ENCODE measurements at regions not wholly inside any gene's neighbourhood (a gene's known extent, or its start where the extent isn't known, plus 50 kb on each side); places are given as distances from the start of the nearest gene placed in this dataset.

DNA sequence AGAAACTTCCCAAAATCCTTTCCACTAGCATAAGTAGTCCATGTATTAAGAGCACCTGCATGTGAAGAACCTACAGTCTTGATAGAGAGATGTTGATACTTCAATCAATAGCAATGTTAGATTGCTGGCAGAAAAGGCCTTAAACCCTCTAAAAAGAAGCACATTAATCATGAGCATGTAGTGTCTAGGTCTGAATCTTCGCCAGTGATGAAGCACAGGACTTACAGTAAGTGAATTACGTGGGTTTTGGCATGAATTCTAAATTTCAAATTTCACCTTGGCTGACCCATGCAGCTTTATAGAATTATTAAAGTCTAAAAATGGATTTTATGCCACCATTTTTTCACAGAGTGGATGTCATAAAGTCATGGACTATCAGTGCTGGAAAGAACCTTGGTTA, 791.6 kb upstream of the NOVA1 start:
- intact Hi-C loops (cut with micrococcal nuclease; ENCODE audit: unreplicated experiment): no loop called here
- TF ChIP-seq, protein P1, sequence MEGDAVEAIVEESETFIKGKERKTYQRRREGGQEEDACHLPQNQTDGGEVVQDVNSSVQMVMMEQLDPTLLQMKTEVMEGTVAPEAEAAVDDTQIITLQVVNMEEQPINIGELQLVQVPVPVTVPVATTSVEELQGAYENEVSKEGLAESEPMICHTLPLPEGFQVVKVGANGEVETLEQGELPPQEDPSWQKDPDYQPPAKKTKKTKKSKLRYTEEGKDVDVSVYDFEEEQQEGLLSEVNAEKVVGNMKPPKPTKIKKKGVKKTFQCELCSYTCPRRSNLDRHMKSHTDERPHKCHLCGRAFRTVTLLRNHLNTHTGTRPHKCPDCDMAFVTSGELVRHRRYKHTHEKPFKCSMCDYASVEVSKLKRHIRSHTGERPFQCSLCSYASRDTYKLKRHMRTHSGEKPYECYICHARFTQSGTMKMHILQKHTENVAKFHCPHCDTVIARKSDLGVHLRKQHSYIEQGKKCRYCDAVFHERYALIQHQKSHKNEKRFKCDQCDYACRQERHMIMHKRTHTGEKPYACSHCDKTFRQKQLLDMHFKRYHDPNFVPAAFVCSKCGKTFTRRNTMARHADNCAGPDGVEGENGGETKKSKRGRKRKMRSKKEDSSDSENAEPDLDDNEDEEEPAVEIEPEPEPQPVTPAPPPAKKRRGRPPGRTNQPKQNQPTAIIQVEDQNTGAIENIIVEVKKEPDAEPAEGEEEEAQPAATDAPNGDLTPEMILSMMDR (conservative IDR thresholded peaks at IDR 0.05; ENCODE audit: low read depth, low read length): no peak
- no peak for TF ChIP-seq EZH2 (IDR thresholded peaks at IDR 0.05; ENCODE audit: borderline replicate concordance, low read depth, low read length, poor library complexity, severe bottlenecking)
- CTCF ChIA-PET: no interaction called here

GRCh38 chr14:27390155-27390554, 792.3 kb upstream of the NOVA1 start:
- POLR2A ChIA-PET (ENCODE audit: low non-redundant PET): no interaction called here
- H3K4me3 ChIP-seq (ENCODE audit: low read depth, low read length, poor library complexity, severe bottlenecking): no peak overlapping the region
- BruUV-seq (replicated peaks): no TSS peak
- H3K9me3 ChIP-seq (ENCODE audit: low read depth, low read length, poor library complexity, severe bottlenecking): no peaks in the 10 kb centered on the region
- TF ChIP-seq EZH2 (IDR thresholded peaks at IDR 0.05; ENCODE audit: borderline replicate concordance, low read depth, low read length, poor library complexity, severe bottlenecking): no peak
- TF ChIP-seq, protein P1 (conservative IDR thresholded peaks at IDR 0.05; ENCODE audit: low read depth, low read length): no peak
- no peak overlapping the region for H3K27ac ChIP-seq (ENCODE audit: low read depth, low read length, poor library complexity, severe bottlenecking)
- intact Hi-C loops (cut with micrococcal nuclease; ENCODE audit: unreplicated experiment): no loop called here
- H3K27me3 ChIP-seq (replicated peaks; ENCODE audit: insufficient read depth, low read depth, low read length, poor library complexity): no peaks in the 10 kb centered on the region
- H3K4me1 ChIP-seq (ENCODE audit: insufficient read depth, low read length, poor library complexity, severe bottlenecking): no peaks in the 10 kb centered on the region
- CTCF ChIA-PET: no interaction called here
- no peak for DNase-seq (ENCODE audit: low spot score)
- no peaks in the 10 kb centered on the region for H3K36me3 ChIP-seq (ENCODE audit: insufficient read depth, low read length, poor library complexity, severe bottlenecking)

More for the DNA sequence above, 791.6 kb upstream of the NOVA1 start:
- H3K27ac ChIP-seq (ENCODE audit: low read depth, low read length, poor library complexity, severe bottlenecking): no peak overlapping the region
- no peaks in the 10 kb centered on the region for H3K9me3 ChIP-seq (ENCODE audit: low read depth, low read length, poor library complexity, severe bottlenecking)
- DNase-seq (ENCODE audit: low spot score): no peak
- no peaks in the 10 kb centered on the region for H3K27me3 ChIP-seq (replicated peaks; ENCODE audit: insufficient read depth, low read depth, low read length, poor library complexity)
- no TSS peak for BruUV-seq (replicated peaks)
- no peaks in the 10 kb centered on the region for H3K4me1 ChIP-seq (ENCODE audit: insufficient read depth, low read length, poor library complexity, severe bottlenecking)
- H3K36me3 ChIP-seq (ENCODE audit: insufficient read depth, low read length, poor library complexity, severe bottlenecking): no peaks in the 10 kb centered on the region
- no peak overlapping the region for H3K4me3 ChIP-seq (ENCODE audit: low read depth, low read length, poor library complexity, severe bottlenecking)
- POLR2A ChIA-PET (ENCODE audit: low non-redundant PET): no interaction called here

- Histone ChIP-seq H3K36me3 (ENCODE audit: insufficient read depth, low read length, poor library complexity, severe bottlenecking) (no peaks in the 10 kb centered on the region), H3K27me3 (replicated peaks; ENCODE audit: insufficient read depth, low read depth, low read length, poor library complexity) (no peaks in the 10 kb centered on the region), H3K27ac (ENCODE audit: low read depth, low read length, poor library complexity, severe bottlenecking) (no peak overlapping the region), H3K4me3 (ENCODE audit: low read depth, low read length, poor library complexity, severe bottlenecking) (no peak overlapping the region), H3K9me3 (ENCODE audit: low read depth, low read length, poor library complexity, severe bottlenecking) (no peaks in the 10 kb centered on the region), H3K4me1 (ENCODE audit: insufficient read depth, low read length, poor library complexity, severe bottlenecking) (no peaks in the 10 kb centered on the region)
- CTCF ChIA-PET: no interaction called here
- no peak for DNase-seq (ENCODE audit: low spot score)
- intact Hi-C loops (cut with micrococcal nuclease; ENCODE audit: unreplicated experiment): no loop called here
- TF ChIP-seq, protein P1 (conservative IDR thresholded peaks at IDR 0.05; ENCODE audit: low read depth, low read length): no peak
- no peak for TF ChIP-seq EZH2 (IDR thresholded peaks at IDR 0.05; ENCODE audit: borderline replicate concordance, low read depth, low read length, poor library complexity, severe bottlenecking)
- POLR2A ChIA-PET (ENCODE audit: low non-redundant PET): no interaction called here
- BruUV-seq (replicated peaks): no TSS peak
These were observed 793.5 kb upstream of the NOVA1 start for GRCh38 chr14:27391331-27391730.

All from A673 (cell line).